IPS-11a (cell line): ENCODE measurements at regions not wholly inside any gene's neighbourhood (a gene's known extent, or its start where the extent isn't known, plus 50 kb on each side); places are given as distances from the start of the nearest gene placed in this dataset.
"Not testable (repeated sequence)": the region's sequence is repeated elsewhere in the genome, so short reads cannot be mapped to it uniquely, and the experiment has no call there.

ENCODE experiments used
- H3K4me3 ChIP-seq: one replicate; pipeline ENCODE4 v1.5.1; 2013; ENCODE audit warnings: low read depth, low read length, control low read depth

- no peak overlapping the region for H3K4me3 ChIP-seq
Measured at GRCh38 chr9:110131499-110131898, 76.5 kb downstream of the C9orf152 start.

GRCh38 chr9:110132531-110132930, 75.4 kb downstream of the C9orf152 start:
- not testable (repeated sequence) for H3K4me3 ChIP-seq

GRCh38 chr9:110133059-110133458, 74.9 kb downstream of the C9orf152 start:
- no peak overlapping the region for H3K4me3 ChIP-seq

- H3K4me3 ChIP-seq = no peak overlapping the region
Measured at GRCh38 chr9:110133608-110134210, 74.2 kb downstream of the C9orf152 start.

- H3K4me3 ChIP-seq = no peak overlapping the region
Measured at GRCh38 chr9:110135846-110136245, 72.1 kb downstream of the C9orf152 start.

GRCh38 chr9:110136802-110137201, 71.2 kb downstream of the C9orf152 start:
- no peak overlapping the region for H3K4me3 ChIP-seq

GRCh38 chr9:110140276-110140675, 67.7 kb downstream of the C9orf152 start:
- H3K4me3 ChIP-seq = no peak overlapping the region

GRCh38 chr9:110141227-110141793, 66.6 kb downstream of the C9orf152 start:
- no peak overlapping the region for H3K4me3 ChIP-seq

GRCh38 chr9:110142253-110142652, 65.7 kb downstream of the C9orf152 start:
- H3K4me3 ChIP-seq = no peak overlapping the region

GRCh38 chr9:110142868-110143481, 65.0 kb downstream of the C9orf152 start:
- no peak overlapping the region for H3K4me3 ChIP-seq

- H3K4me3 ChIP-seq = no peak overlapping the region
Measured at GRCh38 chr9:110143485-110143884, 64.5 kb downstream of the C9orf152 start.

- H3K4me3 ChIP-seq = no peak overlapping the region
Measured at GRCh38 chr9:110143950-110144545, 63.9 kb downstream of the C9orf152 start.

GRCh38 chr9:110146373-110146772, 61.6 kb downstream of the C9orf152 start:
- no peak overlapping the region for H3K4me3 ChIP-seq

- H3K4me3 ChIP-seq = no peak overlapping the region
Measured at GRCh38 chr9:110148384-110148783, 59.6 kb downstream of the C9orf152 start.

GRCh38 chr9:110148891-110149290, 59.1 kb downstream of the C9orf152 start:
- no peak overlapping the region for H3K4me3 ChIP-seq
